ENCODE measurements at regions not wholly inside any gene's neighbourhood (a gene's known extent, or its start where the extent isn't known, plus 50 kb on each side); places are given as distances from the start of the nearest gene placed in this dataset.

DNA sequence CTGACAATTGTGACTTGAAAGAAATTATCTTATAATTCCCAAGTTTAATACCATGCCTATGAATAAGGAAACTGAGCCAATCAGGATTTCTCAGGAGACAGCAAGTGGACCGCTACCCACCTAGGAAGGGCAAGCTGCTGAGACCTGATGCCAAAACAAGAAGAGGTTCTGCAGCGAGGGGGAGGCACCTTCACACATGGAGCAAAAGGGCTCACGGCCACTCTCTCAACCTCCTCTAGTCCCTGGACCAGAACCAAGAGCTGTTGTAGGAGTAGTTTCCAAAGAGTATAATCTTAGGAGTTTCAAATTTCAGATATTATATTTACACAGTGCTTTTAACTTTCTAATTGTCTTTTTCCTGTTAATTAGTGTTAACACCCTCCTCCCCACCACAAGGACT lies 154.7 kb upstream of the ETAA1 start:
- no peaks in the 10 kb centered on the region for H3K4me1 Mint-ChIP-seq (ENCODE audit: low read depth)
- no peaks in the 10 kb centered on the region for H3K36me3 Mint-ChIP-seq (ENCODE audit: low read depth)
- intact Hi-C loops (cut with micrococcal nuclease): no loop called here
- DNase-seq (no peak), ATAC-seq (no peak)
- CTCF ChIA-PET: no interaction called here
- no peak overlapping the region for H3K4me3 Mint-ChIP-seq
- TF ChIP-seq, protein P1, sequence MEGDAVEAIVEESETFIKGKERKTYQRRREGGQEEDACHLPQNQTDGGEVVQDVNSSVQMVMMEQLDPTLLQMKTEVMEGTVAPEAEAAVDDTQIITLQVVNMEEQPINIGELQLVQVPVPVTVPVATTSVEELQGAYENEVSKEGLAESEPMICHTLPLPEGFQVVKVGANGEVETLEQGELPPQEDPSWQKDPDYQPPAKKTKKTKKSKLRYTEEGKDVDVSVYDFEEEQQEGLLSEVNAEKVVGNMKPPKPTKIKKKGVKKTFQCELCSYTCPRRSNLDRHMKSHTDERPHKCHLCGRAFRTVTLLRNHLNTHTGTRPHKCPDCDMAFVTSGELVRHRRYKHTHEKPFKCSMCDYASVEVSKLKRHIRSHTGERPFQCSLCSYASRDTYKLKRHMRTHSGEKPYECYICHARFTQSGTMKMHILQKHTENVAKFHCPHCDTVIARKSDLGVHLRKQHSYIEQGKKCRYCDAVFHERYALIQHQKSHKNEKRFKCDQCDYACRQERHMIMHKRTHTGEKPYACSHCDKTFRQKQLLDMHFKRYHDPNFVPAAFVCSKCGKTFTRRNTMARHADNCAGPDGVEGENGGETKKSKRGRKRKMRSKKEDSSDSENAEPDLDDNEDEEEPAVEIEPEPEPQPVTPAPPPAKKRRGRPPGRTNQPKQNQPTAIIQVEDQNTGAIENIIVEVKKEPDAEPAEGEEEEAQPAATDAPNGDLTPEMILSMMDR (IDR thresholded peaks at IDR 0.05): no peak
- H3K27me3 Mint-ChIP-seq: peaks cover 3% of the 10 kb centered on the region
- POLR2A ChIA-PET: no interaction called here
- no peak overlapping the region for H3K27ac Mint-ChIP-seq
- H3K9me3 Mint-ChIP-seq: no peaks in the 10 kb centered on the region

DNA sequence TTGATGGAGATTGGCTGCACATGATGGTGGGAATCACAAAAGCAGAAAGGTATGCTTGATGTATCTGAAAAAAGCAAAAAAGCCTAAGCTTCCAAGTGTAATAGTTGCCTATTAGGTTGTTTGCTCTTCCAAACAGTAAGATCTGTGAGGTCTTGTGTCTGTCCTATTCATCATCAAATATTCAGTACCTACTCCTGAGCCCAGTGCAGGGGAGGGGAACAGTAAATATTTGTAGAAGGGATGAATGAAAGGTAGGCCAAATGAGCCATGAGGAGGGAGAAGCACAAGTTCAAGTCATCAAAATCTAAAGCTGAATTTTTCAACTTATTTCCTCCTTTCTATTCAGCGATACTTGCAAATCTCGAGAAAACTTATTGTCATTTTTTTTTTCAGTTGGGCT lies 153.2 kb upstream of the ETAA1 start:
- intact Hi-C loops (cut with micrococcal nuclease): no loop called here
- DNase-seq (no peak), ATAC-seq (no peak)
- CTCF ChIA-PET: no interaction called here
- H3K36me3 Mint-ChIP-seq (ENCODE audit: low read depth): no peaks in the 10 kb centered on the region
- no peaks in the 10 kb centered on the region for H3K9me3 Mint-ChIP-seq
- POLR2A ChIA-PET: no interaction called here
- TF ChIP-seq, protein P1 (IDR thresholded peaks at IDR 0.05): no peak
- H3K4me1 Mint-ChIP-seq (ENCODE audit: low read depth): no peaks in the 10 kb centered on the region
- no peak overlapping the region for H3K27ac Mint-ChIP-seq
- peaks cover 3% of the 10 kb centered on the region for H3K27me3 Mint-ChIP-seq
- H3K4me3 Mint-ChIP-seq: no peak overlapping the region

DNA sequence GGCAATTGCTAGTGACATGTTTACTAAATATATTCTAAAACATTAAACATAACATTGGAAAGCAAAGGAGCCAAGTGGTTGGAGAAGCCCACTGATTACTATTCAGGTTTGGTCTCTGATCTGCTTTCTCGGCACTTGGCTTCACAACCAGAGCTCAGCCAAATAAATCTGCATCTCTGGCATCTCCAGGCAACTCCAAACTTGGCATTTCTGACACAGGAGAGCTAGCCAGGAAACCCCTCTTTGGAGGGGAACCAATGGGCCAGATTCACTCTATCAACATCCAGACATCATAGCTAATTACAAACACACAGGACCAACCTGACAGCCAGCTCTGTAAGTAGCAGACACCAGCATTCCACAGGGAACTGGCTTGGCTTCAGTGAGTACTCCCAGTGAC lies 150.3 kb upstream of the ETAA1 start:
- TF ChIP-seq, protein P1 (IDR thresholded peaks at IDR 0.05): no peak
- Mint-ChIP-seq H3K27me3 (peaks cover 5% of the 10 kb centered on the region), H3K4me3 (no peak overlapping the region), H3K4me1 (ENCODE audit: low read depth) (no peaks in the 10 kb centered on the region), H3K27ac (no peak overlapping the region), H3K36me3 (ENCODE audit: low read depth) (no peaks in the 10 kb centered on the region), H3K9me3 (no peaks in the 10 kb centered on the region)
- no peak for ATAC-seq
- CTCF ChIA-PET: no interaction called here
- intact Hi-C loops (cut with micrococcal nuclease): no loop called here
- DNase-seq: no peak
- POLR2A ChIA-PET: no interaction called here

DNA sequence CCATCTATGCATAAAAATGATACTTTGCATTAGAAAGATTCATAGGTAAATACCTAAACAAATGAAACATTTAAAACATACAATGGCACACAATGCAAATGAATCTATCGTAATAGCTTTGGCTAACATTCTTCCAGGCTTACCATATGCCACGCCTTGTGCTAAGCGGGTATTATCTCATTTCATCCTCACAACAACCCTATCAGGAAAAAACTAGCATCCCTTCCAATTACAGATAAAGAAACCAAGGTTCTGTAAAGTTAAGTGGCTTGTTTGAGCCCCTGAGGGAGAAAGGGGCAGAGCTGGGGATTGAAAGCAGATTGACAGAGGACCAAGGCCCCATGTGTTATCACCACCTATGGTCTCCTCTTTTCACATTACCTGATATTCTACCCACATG lies 145.4 kb upstream of the ETAA1 start:
- Mint-ChIP-seq H3K4me1 (ENCODE audit: low read depth) (no peaks in the 10 kb centered on the region), H3K27me3 (peaks cover 2% of the 10 kb centered on the region), H3K27ac (no peak overlapping the region), H3K4me3 (no peak overlapping the region), H3K36me3 (ENCODE audit: low read depth) (no peaks in the 10 kb centered on the region), H3K9me3 (no peaks in the 10 kb centered on the region)
- ATAC-seq: no peak
- intact Hi-C loops (cut with micrococcal nuclease): no loop called here
- DNase-seq: no peak
- TF ChIP-seq, protein P1 (IDR thresholded peaks at IDR 0.05): no peak
- ChIA-PET POLR2A (no interaction called here), CTCF (no interaction called here)

DNA sequence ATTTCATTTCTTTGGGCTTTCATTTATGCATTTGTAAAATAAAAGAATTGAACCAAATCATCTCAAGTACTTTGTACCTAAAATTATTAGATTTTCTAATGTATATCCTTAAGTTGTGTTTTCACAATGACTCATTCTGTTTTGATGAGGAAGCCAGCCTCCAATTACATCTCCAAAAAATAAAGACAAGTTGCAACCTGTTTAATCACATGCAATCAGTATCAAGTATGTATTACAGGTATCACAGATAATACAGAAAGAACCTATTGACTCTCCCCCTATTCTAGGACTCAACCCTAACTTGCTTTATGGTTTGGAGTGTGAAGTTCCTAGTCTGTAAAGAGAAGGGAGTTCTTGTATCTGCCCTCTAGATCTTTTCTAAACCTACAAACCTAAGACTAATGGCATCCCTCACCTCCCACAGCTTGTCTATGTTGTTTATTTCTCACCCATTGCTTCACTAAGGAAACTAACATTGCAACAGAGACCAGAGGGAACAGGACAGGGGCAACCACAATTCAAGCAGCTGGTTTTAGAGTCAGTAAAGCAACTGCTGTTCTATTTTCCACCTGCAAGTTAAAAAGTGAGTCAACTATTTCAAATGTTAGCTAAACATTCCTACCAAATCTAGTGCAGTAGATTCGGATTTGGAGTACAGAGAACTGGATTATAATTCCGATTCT lies 141.1 kb upstream of the ETAA1 start:
- CTCF ChIA-PET: no interaction called here
- ATAC-seq: no peak
- H3K27ac Mint-ChIP-seq: no peak overlapping the region

More for the DNA sequence above, 141.1 kb upstream of the ETAA1 start:
- TF ChIP-seq, protein P1 (IDR thresholded peaks at IDR 0.05): no peak
- intact Hi-C loops (cut with micrococcal nuclease): no loop called here
- H3K36me3 Mint-ChIP-seq (ENCODE audit: low read depth): no peaks in the 10 kb centered on the region
- no peak for DNase-seq
- no peaks in the 10 kb centered on the region for H3K9me3 Mint-ChIP-seq
- H3K27me3 Mint-ChIP-seq: no peaks in the 10 kb centered on the region
- no peak overlapping the region for H3K4me3 Mint-ChIP-seq
- POLR2A ChIA-PET: no interaction called here
- H3K4me1 Mint-ChIP-seq (ENCODE audit: low read depth): no peaks in the 10 kb centered on the region

All from activated CD8-positive, alpha-beta T cell treated with anti-CD3 and anti-CD28 coated beads for 36 hours (primary cell).